Aorta (tissue), 5 donors: ENCODE measurements at regions not wholly inside any gene's neighbourhood (a gene's known extent, or its start where the extent isn't known, plus 50 kb on each side); places are given as distances from the start of the nearest gene placed in this dataset.

Source experiments
- ATAC-seq: fragments of 200-7000 bp; cut with Tn5 transposase; one replicate; pipeline ENCODE4 v1.9.1; 2022; ENCODE audit warnings: moderate library complexity; ENCODE audit not compliant: low FRiP score
- DNase-seq, 2 donors: peaks; one replicate each; pipeline ENCODE4 v3.0.0-alpha.2; 2020
- H3K27ac ChIP-seq, 2 donors: one replicate each; pipeline ENCODE4 v1.5.1; 2013; ENCODE audit warnings: low read length in 2 of 2, mild to moderate bottlenecking in 2 of 2, moderate library complexity in 2 of 2, control low read depth in 1 of 2, inconsistent platforms in 1 of 2, low read depth in 1 of 2
- H3K27me3 ChIP-seq, 2 donors: one replicate each; pipeline ENCODE4 v1.6.1; 2013; ENCODE audit warnings: control low read depth in 1 of 2, low read length in 1 of 2, mild to moderate bottlenecking in 1 of 2, moderate library complexity in 1 of 2; ENCODE audit not compliant: insufficient read depth in 2 of 2, control insufficient read depth in 1 of 2
- H3K36me3 ChIP-seq, 2 donors: one replicate each; pipeline ENCODE4 v1.6.1; 2013; ENCODE audit warnings: control low read depth in 1 of 2, low read length in 1 of 2, mild to moderate bottlenecking in 1 of 2; ENCODE audit not compliant: insufficient read depth in 2 of 2, control insufficient read depth in 1 of 2
- H3K4me1 ChIP-seq, 2 donors: one replicate each; pipeline ENCODE4 v1.6.1; 2013; ENCODE audit warnings: low read length in 2 of 2, control low read depth in 1 of 2, mild to moderate bottlenecking in 1 of 2, moderate library complexity in 1 of 2; ENCODE audit not compliant: insufficient read depth in 2 of 2, control insufficient read depth in 1 of 2
- H3K4me3 ChIP-seq, 2 donors: one replicate each; pipeline ENCODE4 v1.5.1; 2013; ENCODE audit warnings: low read length in 2 of 2, control low read depth in 1 of 2, mild to moderate bottlenecking in 1 of 2
- H3K9me3 ChIP-seq: one replicate; pipeline ENCODE4 v1.6.1; 2013; ENCODE audit warnings: mild to moderate bottlenecking, low read length; ENCODE audit not compliant: control insufficient read depth
- WGBS, 2 donors: extraction: QIAGEN DNeasy Blood & Tissue Kit; methylation state at CpG; one replicate each; pipeline ENCODE4 v1.1.7; 2013; 5-methylcytosine and 5-hydroxymethylcytosine counted together
- intact Hi-C, 2 donors: fragments of 100-400 bp; cut with DNase I; formaldehyde crosslinking; loops; one replicate each; pipeline versions ENCODE4 v1.14.2 to v1.15.0; 2022
- donor health status: healthy with polysubstance abuse.
- donor health status: Bipolar disorder and iron deficiency.
- donor health status: DM: no; HTN: no; CAD: no.
- donor health status: DM: no; HTN: no; CAD: no.
- donor health status: DM: yes; HTN: yes; CAD: no.

DNA sequence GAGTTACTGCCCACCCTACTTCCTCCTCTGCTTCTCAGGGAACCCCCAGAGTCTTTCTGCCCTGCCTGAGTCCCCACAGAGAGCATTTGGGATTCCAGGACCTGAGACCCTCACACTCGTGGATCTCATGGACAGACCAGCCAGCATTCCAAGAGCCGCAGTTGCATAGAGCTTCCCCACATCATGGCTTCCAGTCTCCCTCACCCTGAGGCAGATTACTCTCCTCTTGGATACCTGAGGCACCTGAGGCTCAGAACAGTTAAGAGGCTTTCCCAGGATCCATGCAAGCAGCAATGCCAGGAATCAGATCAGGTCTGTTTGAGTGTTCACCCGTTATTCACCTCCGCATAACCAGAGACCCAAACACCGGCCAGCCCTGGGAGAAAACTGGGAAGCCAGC lies 102.2 kb downstream of the TRIM29 start:
- Histone ChIP-seq H3K9me3 (peaks cover 6% of the 10 kb centered on the region), H3K4me1 (no peaks in the 10 kb centered on the region), H3K36me3 (no peaks in the 10 kb centered on the region), H3K27ac (no peak overlapping the region), H3K27me3 (no peaks in the 10 kb centered on the region), H3K4me3 (no peak overlapping the region)
- WGBS, 2 donors = 94% methylated on average over 5 of the region's 5 CpGs
- DNase-seq (no peak), ATAC-seq (no peak)
- intact Hi-C loops = no loop called here

GRCh38 chr11:120034881-120035630 lies 102.9 kb downstream of the TRIM29 start:
- intact Hi-C loops = no loop called here
- 91 to 93% methylated on average over 9 of the region's 9 CpGs for WGBS, 2 donors
- Histone ChIP-seq H3K27me3 (no peaks in the 10 kb centered on the region), H3K9me3 (peaks cover 6% of the 10 kb centered on the region), H3K36me3 (no peaks in the 10 kb centered on the region), H3K4me1 (no peaks in the 10 kb centered on the region), H3K4me3 (no peak overlapping the region), H3K27ac (no peak overlapping the region)
- no peak for DNase-seq
- ATAC-seq = no peak

DNA sequence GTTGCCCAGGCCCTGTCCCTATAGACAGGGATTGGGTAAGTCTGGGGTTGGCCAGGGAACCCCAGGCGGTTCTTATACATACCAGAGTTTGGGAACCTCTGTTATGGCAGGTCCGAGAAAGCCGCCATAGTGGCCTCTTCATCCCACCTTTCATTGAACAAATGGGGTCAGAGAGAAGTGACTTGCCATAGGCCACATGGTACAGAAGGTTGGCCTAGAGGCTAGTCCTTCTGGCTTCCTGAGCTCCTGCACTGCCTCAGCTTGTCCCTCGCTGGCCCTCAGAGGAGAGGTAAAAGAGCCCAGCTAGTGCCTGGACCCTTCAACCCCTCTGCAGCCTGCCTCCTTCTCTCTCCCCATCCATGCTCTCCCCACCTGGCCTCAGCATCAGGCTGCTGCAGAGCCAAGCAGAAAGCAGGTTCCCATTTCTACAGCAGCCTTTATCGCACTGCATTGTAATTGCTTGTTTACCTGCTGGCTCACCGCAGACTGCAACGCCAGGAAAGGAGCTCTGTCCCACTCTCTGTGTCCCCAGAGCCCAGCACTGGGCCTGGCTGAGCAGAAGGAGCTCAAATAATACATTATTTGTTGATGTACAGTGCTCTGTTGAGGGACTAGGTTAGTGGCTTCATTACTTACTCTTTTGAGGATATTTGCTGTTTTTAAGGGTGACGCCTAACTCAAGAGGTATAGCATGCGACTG lies 103.6 kb downstream of the TRIM29 start:
- Histone ChIP-seq H3K4me3 (no peak overlapping the region), H3K27me3 (no peaks in the 10 kb centered on the region), H3K4me1 (no peaks in the 10 kb centered on the region), H3K27ac (no peak overlapping the region), H3K36me3 (no peaks in the 10 kb centered on the region), H3K9me3 (peaks cover 6% of the 10 kb centered on the region)
- WGBS, 2 donors = 87 to 93% methylated on average over 9 of the region's 9 CpGs
- ATAC-seq (no peak), DNase-seq (no peak)
- intact Hi-C loops = no loop called here

DNA sequence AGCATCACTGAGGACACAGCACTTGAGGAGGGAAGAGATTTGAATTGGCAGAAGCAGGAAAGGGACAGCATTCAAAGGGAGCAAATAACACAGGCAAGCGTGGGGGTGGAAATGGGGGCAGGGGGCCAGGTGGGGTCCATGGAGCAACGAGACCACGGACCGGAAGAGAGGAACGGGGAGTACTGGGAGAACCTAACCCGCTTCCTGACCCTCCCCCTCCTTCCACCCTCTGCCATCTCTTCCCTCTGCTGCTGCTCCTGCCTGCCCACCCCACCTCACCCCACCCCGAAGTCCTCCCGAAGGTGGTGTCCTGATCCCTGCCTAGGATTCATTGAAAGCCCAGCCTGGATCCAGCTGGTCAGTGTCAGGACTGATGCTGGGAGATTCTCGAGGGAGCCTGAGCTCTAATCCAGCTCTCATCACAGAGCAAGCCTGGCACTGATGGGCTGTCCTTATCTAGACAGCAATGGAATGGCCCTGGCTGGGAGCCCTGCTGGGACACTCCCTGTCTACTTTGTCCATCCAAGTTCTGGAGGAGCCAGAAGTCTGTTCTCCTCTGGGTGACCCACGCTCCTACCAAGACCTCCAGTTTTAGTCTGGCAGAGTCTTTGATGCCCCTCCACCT lies 105.0 kb downstream of the TRIM29 start:
- H3K36me3 ChIP-seq = no peaks in the 10 kb centered on the region
- peaks cover 6% of the 10 kb centered on the region for H3K9me3 ChIP-seq
- H3K4me1 ChIP-seq = no peaks in the 10 kb centered on the region
- H3K4me3 ChIP-seq = no peak overlapping the region
- no peak overlapping the region for H3K27ac ChIP-seq
- no peak for DNase-seq
- H3K27me3 ChIP-seq = no peaks in the 10 kb centered on the region
- intact Hi-C loops = no loop called here
- ATAC-seq = no peak
- WGBS, 2 donors = 56 to 64% methylated on average over 5 to 10 of the region's 10 CpGs

GRCh38 chr11:120031612-120032600 lies 106.0 kb downstream of the TRIM29 start:
- DNase-seq (no peak), ATAC-seq (no peak)
- no peak overlapping the region for H3K4me3 ChIP-seq
- no peaks in the 10 kb centered on the region for H3K27me3 ChIP-seq
- intact Hi-C loops = no loop called here
- no peak overlapping the region for H3K27ac ChIP-seq
- H3K36me3 ChIP-seq = no peaks in the 10 kb centered on the region
- H3K9me3 ChIP-seq = peaks cover 4% of the 10 kb centered on the region
- H3K4me1 ChIP-seq = no peaks in the 10 kb centered on the region
- 39 to 44% methylated on average over 10 to 11 of the region's 11 CpGs for WGBS, 2 donors

- ATAC-seq (no peak), DNase-seq (no peak)
- no peak overlapping the region for H3K4me3 ChIP-seq
- peaks cover 4% of the 10 kb centered on the region for H3K9me3 ChIP-seq
- no peak overlapping the region for H3K27ac ChIP-seq
- 83 to 88% methylated on average over 11 of the region's 11 CpGs for WGBS, 2 donors
- no peaks in the 10 kb centered on the region for H3K4me1 ChIP-seq
- intact Hi-C loops = no loop called here
- H3K27me3 ChIP-seq = no peaks in the 10 kb centered on the region
- no peaks in the 10 kb centered on the region for H3K36me3 ChIP-seq
Observed at GRCh38 chr11:120031156-120031555, 106.8 kb downstream of the TRIM29 start.

DNA sequence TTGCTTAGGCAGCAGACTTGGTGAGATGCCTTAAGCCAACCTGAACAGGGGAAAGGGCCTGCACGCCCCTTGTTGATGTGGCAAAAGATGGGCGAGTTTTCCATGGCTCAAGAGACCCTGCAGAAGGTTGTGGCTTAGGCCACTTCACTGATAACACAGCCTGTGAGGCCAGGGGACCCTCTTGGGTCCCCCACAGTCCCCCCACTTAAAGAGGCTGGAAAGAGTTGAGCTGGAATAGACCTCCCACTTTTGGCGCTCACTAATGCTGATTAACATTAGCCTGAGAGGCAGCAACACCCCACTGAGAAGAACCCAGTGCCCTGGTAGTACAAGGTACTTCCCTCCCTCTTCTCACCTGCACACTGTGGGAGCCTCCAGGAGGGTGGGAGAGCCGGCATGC lies 107.5 kb downstream of the TRIM29 start:
- Histone ChIP-seq H3K27ac (no peak overlapping the region), H3K4me1 (no peaks in the 10 kb centered on the region), H3K27me3 (no peaks in the 10 kb centered on the region), H3K36me3 (no peaks in the 10 kb centered on the region), H3K4me3 (no peak overlapping the region), H3K9me3 (no peaks in the 10 kb centered on the region)
- ATAC-seq (no peak), DNase-seq (no peak)
- intact Hi-C loops = no loop called here
- 86 to 93% methylated on average over 4 of the region's 4 CpGs for WGBS, 2 donors

GRCh38 chr11:120029321-120029720 lies 108.6 kb downstream of the TRIM29 start:
- no peak for ATAC-seq
- Histone ChIP-seq H3K27ac (no peak overlapping the region), H3K4me3 (no peak overlapping the region), H3K9me3 (no peaks in the 10 kb centered on the region), H3K4me1 (no peaks in the 10 kb centered on the region), H3K36me3 (no peaks in the 10 kb centered on the region), H3K27me3 (no peaks in the 10 kb centered on the region)
- intact Hi-C loops = no loop called here
- no peak for DNase-seq
- 89 to 93% methylated on average over 4 of the region's 4 CpGs for WGBS, 2 donors
